Memory B cell (primary cell): ENCODE measurements at regions not wholly inside any gene's neighbourhood (a gene's known extent, or its start where the extent isn't known, plus 50 kb on each side); places are given as distances from the start of the nearest gene placed in this dataset.

ENCODE experiments used
- ATAC-seq: fragments of 150-1000 bp; cut with Tn5 transposase; 2 replicates; pipeline ENCODE4 v1.10.0; 2021; ENCODE audit warnings: low read depth, mild to moderate bottlenecking, moderate library complexity
- DNase-seq, 2 donors: peaks; one replicate each; pipeline ENCODE4 v3.0.0; 2022; ENCODE audit warnings: low spot score in 2 of 2
- H3K27ac Mint-ChIP-seq: one replicate; pipeline ENCODE4 v1.8.0; 2022; ENCODE audit warnings: mild to moderate bottlenecking, moderate library complexity, mixed read lengths
- H3K27me3 Mint-ChIP-seq: one replicate; pipeline ENCODE4 v1.8.0; 2022; ENCODE audit warnings: mixed read lengths
- H3K36me3 Mint-ChIP-seq: one replicate; pipeline ENCODE4 v1.8.0; 2022; ENCODE audit warnings: mild to moderate bottlenecking, mixed read lengths
- H3K4me1 Mint-ChIP-seq: one replicate; pipeline ENCODE4 v1.8.0; 2022; ENCODE audit warnings: mixed read lengths
- H3K4me3 Mint-ChIP-seq: one replicate; pipeline ENCODE4 v1.8.0; 2022; ENCODE audit warnings: mild to moderate bottlenecking, moderate library complexity, mixed read lengths
- H3K9me3 Mint-ChIP-seq: one replicate; pipeline ENCODE4 v1.8.0; 2022; ENCODE audit warnings: mixed read lengths

GRCh38 chr4:157886645-157887044, 286.2 kb downstream of the GASK1B start:
- no peak for DNase-seq
- H3K4me3 Mint-ChIP-seq = no peak overlapping the region
- no peaks in the 10 kb centered on the region for H3K27me3 Mint-ChIP-seq
- H3K36me3 Mint-ChIP-seq = no peaks in the 10 kb centered on the region
- no peaks in the 10 kb centered on the region for H3K9me3 Mint-ChIP-seq
- no peak for ATAC-seq
- no peak overlapping the region for H3K27ac Mint-ChIP-seq
- H3K4me1 Mint-ChIP-seq = no peaks in the 10 kb centered on the region

GRCh38 chr4:157885811-157886210, 287.0 kb downstream of the GASK1B start:
- no peak for DNase-seq
- no peaks in the 10 kb centered on the region for H3K4me1 Mint-ChIP-seq
- no peak overlapping the region for H3K27ac Mint-ChIP-seq
- H3K36me3 Mint-ChIP-seq = no peaks in the 10 kb centered on the region
- no peak overlapping the region for H3K4me3 Mint-ChIP-seq
- no peaks in the 10 kb centered on the region for H3K27me3 Mint-ChIP-seq
- no peaks in the 10 kb centered on the region for H3K9me3 Mint-ChIP-seq
- ATAC-seq = no peak

GRCh38 chr4:157882901-157883300, 289.9 kb downstream of the GASK1B start:
- Mint-ChIP-seq H3K27ac (no peak overlapping the region), H3K36me3 (no peaks in the 10 kb centered on the region), H3K4me3 (no peak overlapping the region), H3K27me3 (no peaks in the 10 kb centered on the region), H3K9me3 (peaks cover 2% of the 10 kb centered on the region), H3K4me1 (no peaks in the 10 kb centered on the region)
- ATAC-seq = no peak
- DNase-seq = no peak

GRCh38 chr4:157880761-157881160, 292.1 kb downstream of the GASK1B start:
- no peak overlapping the region for H3K27ac Mint-ChIP-seq
- ATAC-seq (no peak), DNase-seq (no peak)
- H3K27me3 Mint-ChIP-seq = no peaks in the 10 kb centered on the region
- no peaks in the 10 kb centered on the region for H3K4me1 Mint-ChIP-seq
- no peaks in the 10 kb centered on the region for H3K36me3 Mint-ChIP-seq
- H3K9me3 Mint-ChIP-seq = peaks cover 5% of the 10 kb centered on the region
- no peak overlapping the region for H3K4me3 Mint-ChIP-seq

- Mint-ChIP-seq H3K36me3 (no peaks in the 10 kb centered on the region), H3K9me3 (peaks cover 2% of the 10 kb centered on the region), H3K4me1 (no peaks in the 10 kb centered on the region), H3K27ac (no peak overlapping the region), H3K27me3 (no peaks in the 10 kb centered on the region), H3K4me3 (no peak overlapping the region)
- DNase-seq (no peak), ATAC-seq (no peak)
Measured at GRCh38 chr4:157854819-157855218, 318.0 kb downstream of the GASK1B start.

- peaks cover 1% of the 10 kb centered on the region for H3K9me3 Mint-ChIP-seq
- no peaks in the 10 kb centered on the region for H3K27me3 Mint-ChIP-seq
- no peak for DNase-seq
- H3K36me3 Mint-ChIP-seq = no peaks in the 10 kb centered on the region
- ATAC-seq = no peak
- H3K27ac Mint-ChIP-seq = no peak overlapping the region
- no peak overlapping the region for H3K4me3 Mint-ChIP-seq
- no peaks in the 10 kb centered on the region for H3K4me1 Mint-ChIP-seq
Measured at GRCh38 chr4:157840648-157841047, 332.2 kb downstream of the GASK1B start.

- DNase-seq (no peak), ATAC-seq (no peak)
- Mint-ChIP-seq H3K4me3 (no peak overlapping the region), H3K4me1 (no peaks in the 10 kb centered on the region), H3K27me3 (no peaks in the 10 kb centered on the region), H3K27ac (no peak overlapping the region), H3K36me3 (no peaks in the 10 kb centered on the region), H3K9me3 (peaks cover 1% of the 10 kb centered on the region)
Measured at GRCh38 chr4:157840034-157840433, 332.8 kb downstream of the GASK1B start.

GRCh38 chr4:157838366-157838765, 334.5 kb downstream of the GASK1B start:
- no peaks in the 10 kb centered on the region for H3K27me3 Mint-ChIP-seq
- no peaks in the 10 kb centered on the region for H3K36me3 Mint-ChIP-seq

GRCh38 chr4:157837071-157837703, 335.6 kb downstream of the GASK1B start:
- no peak for DNase-seq
- Mint-ChIP-seq H3K36me3 (no peaks in the 10 kb centered on the region), H3K27ac (no peak overlapping the region), H3K27me3 (no peaks in the 10 kb centered on the region), H3K4me3 (no peak overlapping the region), H3K4me1 (no peaks in the 10 kb centered on the region), H3K9me3 (peaks cover 4% of the 10 kb centered on the region)
- no peak for ATAC-seq

More at GRCh38 chr4:157838366-157838765, 334.5 kb downstream of the GASK1B start:
- Mint-ChIP-seq H3K4me3 (no peak overlapping the region), H3K27ac (no peak overlapping the region), H3K4me1 (no peaks in the 10 kb centered on the region), H3K9me3 (peaks cover 4% of the 10 kb centered on the region)
- DNase-seq (no peak), ATAC-seq (no peak)

GRCh38 chr4:157832596-157832995, 340.2 kb downstream of the GASK1B start:
- ATAC-seq (no peak), DNase-seq (no peak)
- no peak overlapping the region for H3K4me3 Mint-ChIP-seq
- H3K9me3 Mint-ChIP-seq = peaks cover 14% of the 10 kb centered on the region
- no peaks in the 10 kb centered on the region for H3K36me3 Mint-ChIP-seq
- H3K27me3 Mint-ChIP-seq = no peaks in the 10 kb centered on the region
- H3K4me1 Mint-ChIP-seq = no peaks in the 10 kb centered on the region
- H3K27ac Mint-ChIP-seq = no peak overlapping the region

GRCh38 chr4:157824021-157824420, 348.8 kb downstream of the GASK1B start:
- H3K27ac Mint-ChIP-seq = no peak overlapping the region
- H3K36me3 Mint-ChIP-seq = no peaks in the 10 kb centered on the region
- DNase-seq = no peak
- ATAC-seq = no peak
- no peaks in the 10 kb centered on the region for H3K27me3 Mint-ChIP-seq
- peaks cover 9% of the 10 kb centered on the region for H3K9me3 Mint-ChIP-seq
- H3K4me1 Mint-ChIP-seq = no peaks in the 10 kb centered on the region
- H3K4me3 Mint-ChIP-seq = no peak overlapping the region

- Mint-ChIP-seq H3K36me3 (no peaks in the 10 kb centered on the region), H3K9me3 (peaks cover 1% of the 10 kb centered on the region), H3K4me3 (no peak overlapping the region), H3K27ac (no peak overlapping the region), H3K27me3 (no peaks in the 10 kb centered on the region), H3K4me1 (no peaks in the 10 kb centered on the region)
- ATAC-seq (no peak), DNase-seq (no peak)
Measured at GRCh38 chr4:157821814-157822213, 351.0 kb downstream of the GASK1B start.

- H3K36me3 Mint-ChIP-seq = no peaks in the 10 kb centered on the region
- DNase-seq = no peak
- no peak overlapping the region for H3K27ac Mint-ChIP-seq
- H3K9me3 Mint-ChIP-seq = peaks cover 1% of the 10 kb centered on the region
- H3K4me3 Mint-ChIP-seq = no peak overlapping the region
- H3K27me3 Mint-ChIP-seq = no peaks in the 10 kb centered on the region
- H3K4me1 Mint-ChIP-seq = no peaks in the 10 kb centered on the region
- ATAC-seq = no peak
Measured at GRCh38 chr4:157819693-157820464, 352.9 kb downstream of the GASK1B start.

- DNase-seq (no peak), ATAC-seq (no peak)
- H3K4me1 Mint-ChIP-seq = no peaks in the 10 kb centered on the region
- no peak overlapping the region for H3K4me3 Mint-ChIP-seq
- H3K27me3 Mint-ChIP-seq = no peaks in the 10 kb centered on the region
- peaks cover 1% of the 10 kb centered on the region for H3K9me3 Mint-ChIP-seq
- H3K27ac Mint-ChIP-seq = no peak overlapping the region
- H3K36me3 Mint-ChIP-seq = no peaks in the 10 kb centered on the region
Measured at GRCh38 chr4:157818946-157819692, 353.7 kb downstream of the GASK1B start.
